GM23338 (cell line): ENCODE measurements at regions not wholly inside any gene's neighbourhood (a gene's known extent, or its start where the extent isn't known, plus 50 kb on each side); places are given as distances from the start of the nearest gene placed in this dataset.

Experiments
- ATAC-seq: fragments of 200-7000 bp; cut with Tn5 transposase; 3 replicates; pipeline ENCODE4 v1.9.1; 2020
- DNase-seq: peaks from one replicate; pipeline ENCODE4 v3.0.0-alpha.2; 2015; ENCODE audit warnings: low spot score
- H2AFZ ChIP-seq: fragments of 200-600 bp; sonication (generic); 2 replicates; pipeline ENCODE4 v1.8.0; 2016; ENCODE audit warnings: antibody characterized with exemption, mild to moderate bottlenecking, moderate library complexity
- H3F3A ChIP-seq: fragments of 200-600 bp; sonication (generic); replicated peaks from 2 replicates; pipeline ENCODE4 v1.8.0; 2017; ENCODE audit warnings: antibody characterized with exemption, mixed run types, low read depth
- H3K27ac ChIP-seq: fragments of 200-600 bp; sonication (generic); 2 replicates; pipeline ENCODE4 v1.6.1; 2016; ENCODE audit warnings: low read depth
- H3K27me3 ChIP-seq: fragments of 200-600 bp; sonication (generic); 2 replicates; pipeline ENCODE4 v1.8.0; 2016; ENCODE audit warnings: mild to moderate bottlenecking, mixed run types, moderate library complexity; ENCODE audit not compliant: insufficient read depth
- H3K36me3 ChIP-seq: fragments of 200-600 bp; sonication (generic); 2 replicates; pipeline ENCODE4 v1.8.0; 2016; ENCODE audit warnings: mild to moderate bottlenecking; ENCODE audit not compliant: insufficient read depth
- H3K4me1 ChIP-seq: fragments of 200-600 bp; sonication (generic); 2 replicates; pipeline ENCODE4 v1.8.0; 2016; ENCODE audit warnings: mild to moderate bottlenecking, moderate library complexity; ENCODE audit not compliant: insufficient read depth
- H3K4me2 ChIP-seq: fragments of 200-600 bp; sonication (generic); 2 replicates; pipeline ENCODE4 v1.7.1; 2017; ENCODE audit warnings: mixed run types
- H3K4me3 ChIP-seq: fragments of 200-600 bp; sonication (generic); 2 replicates; pipeline ENCODE4 v1.6.1; 2016; ENCODE audit warnings: mixed run types
- H3K79me2 ChIP-seq: fragments of 200-600 bp; sonication (generic); replicated peaks from 2 replicates; pipeline ENCODE4 v1.8.0; 2017; ENCODE audit warnings: mild to moderate bottlenecking; ENCODE audit not compliant: insufficient read depth
- H3K9me2 ChIP-seq: fragments of 200-600 bp; sonication (generic); 2 replicates; pipeline ENCODE4 v1.8.0; 2017; ENCODE audit not compliant: insufficient read depth
- H4K20me1 ChIP-seq: fragments of 200-600 bp; sonication (generic); replicated peaks from 2 replicates; pipeline ENCODE4 v1.8.0; 2017; ENCODE audit warnings: mild to moderate bottlenecking; ENCODE audit not compliant: insufficient read depth
- H3K27ac Mint-ChIP-seq: 2 replicates; pipeline ENCODE4 v1.8.0; 2020; ENCODE audit warnings: inconsistent platforms, mild to moderate bottlenecking, moderate library complexity, mixed read lengths
- H3K27me3 Mint-ChIP-seq: 3 replicates; pipeline ENCODE4 v1.8.0; 2022; ENCODE audit warnings: low read depth, mild to moderate bottlenecking, moderate library complexity, mixed read lengths, inconsistent platforms; ENCODE audit not compliant: insufficient read depth, poor library complexity
- H3K36me3 Mint-ChIP-seq: 3 replicates; pipeline ENCODE4 v1.8.0; 2021; ENCODE audit warnings: low read depth, mild to moderate bottlenecking, inconsistent platforms, moderate library complexity, mixed read lengths
- H3K4me1 Mint-ChIP-seq: 3 replicates; pipeline ENCODE4 v1.8.0; 2020; ENCODE audit warnings: mild to moderate bottlenecking, inconsistent platforms, mixed read lengths
- H3K4me3 Mint-ChIP-seq: 3 replicates; pipeline ENCODE4 v1.8.0; 2021; ENCODE audit warnings: moderate library complexity, mild to moderate bottlenecking, inconsistent platforms, mixed read lengths
- H3K9me3 Mint-ChIP-seq: 3 replicates; pipeline ENCODE4 v1.8.0; 2020; ENCODE audit warnings: moderate library complexity, mild to moderate bottlenecking, inconsistent platforms, mixed read lengths
- CTCF ChIP-seq, 2 experiments: fragments of 200-600 bp in 1 of 2; sonication (generic) in 1 of 2; conservative IDR thresholded peaks; 2 replicates each; pipeline versions ENCODE4 v1.5.1 to v1.6.1; 2016 to 2017; ENCODE audit warnings: antibody characterized with exemption in 2 of 2, low read depth in 2 of 2, mild to moderate bottlenecking in 2 of 2, moderate library complexity in 1 of 2
- EZH2 ChIP-seq: fragments of 200-600 bp; sonication (generic); IDR thresholded peaks from one replicate; pipeline ENCODE4 v1.8.0; 2017; ENCODE audit warnings: antibody characterized with exemption, mild to moderate bottlenecking, low read depth; ENCODE audit not compliant: unreplicated experiment
- STAT1 ChIP-seq: IDR thresholded peaks from one replicate; pipeline ENCODE4 v1.6.1; 2016; ENCODE audit warnings: antibody characterized with exemption; ENCODE audit not compliant: unreplicated experiment
- ZNF331 ChIP-seq: fragments of 250-450 bp; sonication (Bioruptor Pico); IDR thresholded peaks from 2 replicates; pipeline ENCODE4 v1.5.0; 2020; ENCODE audit warnings: low read depth, mild to moderate bottlenecking, moderate library complexity
- ZNF462 ChIP-seq: fragments of 250-450 bp; sonication (Bioruptor Pico); IDR thresholded peaks from 2 replicates; pipeline ENCODE4 v1.5.0; 2020; ENCODE audit warnings: mild to moderate bottlenecking, moderate library complexity
- TF ChIP-seq, protein P1 (sequence below): IDR thresholded peaks from 2 replicates; pipeline ENCODE4 v1.6.1; 2016; ENCODE audit warnings: antibody characterized with exemption
- TF ChIP-seq, protein P2 (sequence below): IDR thresholded peaks from one replicate; pipeline ENCODE4 v1.6.1; 2018; ENCODE audit warnings: antibody characterized with exemption; ENCODE audit not compliant: unreplicated experiment

DNA sequence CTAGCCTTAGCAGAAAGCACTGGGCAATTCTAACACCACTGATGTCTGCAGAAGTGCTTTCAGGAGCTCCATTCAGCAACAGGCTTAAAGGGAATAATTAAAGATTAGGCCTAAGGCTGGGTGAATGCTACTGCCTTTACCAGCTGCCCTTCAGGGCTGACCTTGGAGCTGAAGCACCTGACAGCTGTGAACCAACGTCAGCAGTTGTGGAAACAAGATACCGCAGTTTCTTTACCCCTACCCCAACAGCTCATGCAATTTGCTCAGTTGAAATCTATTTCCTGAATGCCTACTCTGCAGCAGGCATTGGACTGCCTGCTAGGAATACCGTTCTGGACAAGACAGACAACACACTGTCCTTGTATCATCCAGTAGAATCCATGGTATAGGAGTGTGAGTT lies 51.5 kb upstream of the ADTRP start (continued):
- TF ChIP-seq ZNF462 (CRISPR knock-in tag) (no peak), EZH2 (no peak), ZNF331 (no peak)
- TF ChIP-seq, protein P1, sequence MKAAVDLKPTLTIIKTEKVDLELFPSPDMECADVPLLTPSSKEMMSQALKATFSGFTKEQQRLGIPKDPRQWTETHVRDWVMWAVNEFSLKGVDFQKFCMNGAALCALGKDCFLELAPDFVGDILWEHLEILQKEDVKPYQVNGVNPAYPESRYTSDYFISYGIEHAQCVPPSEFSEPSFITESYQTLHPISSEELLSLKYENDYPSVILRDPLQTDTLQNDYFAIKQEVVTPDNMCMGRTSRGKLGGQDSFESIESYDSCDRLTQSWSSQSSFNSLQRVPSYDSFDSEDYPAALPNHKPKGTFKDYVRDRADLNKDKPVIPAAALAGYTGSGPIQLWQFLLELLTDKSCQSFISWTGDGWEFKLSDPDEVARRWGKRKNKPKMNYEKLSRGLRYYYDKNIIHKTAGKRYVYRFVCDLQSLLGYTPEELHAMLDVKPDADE = no peak

DNA sequence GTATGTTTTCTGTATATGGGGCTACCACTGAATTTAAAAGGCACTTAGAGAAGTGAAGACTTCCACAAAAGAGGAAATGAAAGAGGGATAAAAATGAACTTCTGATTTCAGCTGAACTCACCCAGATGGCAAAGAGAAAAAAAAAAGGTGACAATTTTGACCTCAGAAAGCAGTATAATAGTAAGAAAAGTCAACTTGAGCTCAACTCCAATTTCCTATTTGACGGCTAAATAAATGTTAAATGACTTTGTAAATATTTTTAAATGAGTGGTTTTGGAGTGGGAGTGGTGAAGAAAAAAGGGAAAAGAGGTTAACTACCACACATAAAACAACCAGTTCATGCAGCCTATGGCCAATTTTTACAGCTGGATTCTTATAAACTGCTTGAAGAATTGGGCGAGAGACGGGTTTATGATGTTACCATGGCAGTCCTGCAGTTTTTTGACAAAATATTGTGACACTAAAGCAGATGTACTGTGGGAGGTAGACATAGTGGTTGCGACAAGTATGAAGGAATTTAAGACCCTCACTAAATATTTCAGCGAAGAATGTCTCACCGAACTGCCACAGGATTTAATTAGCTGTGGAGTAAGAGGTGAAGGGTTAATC lies 49.8 kb upstream of the ADTRP start:
- Mint-ChIP-seq H3K36me3 (no peaks in the 10 kb centered on the region), H3K9me3 (no peaks in the 10 kb centered on the region; the same call in 2 of the 3 replicates), H3K27me3 (peaks cover 3% of the 10 kb centered on the region), H3K4me3 (no peak overlapping the region), H3K4me1 (peaks cover 5% of the 10 kb centered on the region; the same call in 2 of the 3 replicates), H3K27ac (no peak overlapping the region)
- Histone ChIP-seq H3K27me3 (no peaks in the 10 kb centered on the region), H3K4me1 (no peaks in the 10 kb centered on the region), H3K4me3 (no peak overlapping the region), H2AFZ (no peak overlapping the region), H3K27ac (no peak overlapping the region), H3K9me2 (no peaks in the 10 kb centered on the region), H4K20me1 (no peaks in the 10 kb centered on the region), H3K4me2 (no peak overlapping the region), H3K36me3 (no peaks in the 10 kb centered on the region), H3K79me2 (no peaks in the 10 kb centered on the region), H3F3A (no peaks in the 10 kb centered on the region)
- no peak for ATAC-seq
- no peak for TF ChIP-seq STAT1
- no peak for TF ChIP-seq CTCF (conservative IDR thresholded peaks at IDR 0.05; ENCODE audit: low read depth in 2 of 2)
- TF ChIP-seq, protein P2, sequence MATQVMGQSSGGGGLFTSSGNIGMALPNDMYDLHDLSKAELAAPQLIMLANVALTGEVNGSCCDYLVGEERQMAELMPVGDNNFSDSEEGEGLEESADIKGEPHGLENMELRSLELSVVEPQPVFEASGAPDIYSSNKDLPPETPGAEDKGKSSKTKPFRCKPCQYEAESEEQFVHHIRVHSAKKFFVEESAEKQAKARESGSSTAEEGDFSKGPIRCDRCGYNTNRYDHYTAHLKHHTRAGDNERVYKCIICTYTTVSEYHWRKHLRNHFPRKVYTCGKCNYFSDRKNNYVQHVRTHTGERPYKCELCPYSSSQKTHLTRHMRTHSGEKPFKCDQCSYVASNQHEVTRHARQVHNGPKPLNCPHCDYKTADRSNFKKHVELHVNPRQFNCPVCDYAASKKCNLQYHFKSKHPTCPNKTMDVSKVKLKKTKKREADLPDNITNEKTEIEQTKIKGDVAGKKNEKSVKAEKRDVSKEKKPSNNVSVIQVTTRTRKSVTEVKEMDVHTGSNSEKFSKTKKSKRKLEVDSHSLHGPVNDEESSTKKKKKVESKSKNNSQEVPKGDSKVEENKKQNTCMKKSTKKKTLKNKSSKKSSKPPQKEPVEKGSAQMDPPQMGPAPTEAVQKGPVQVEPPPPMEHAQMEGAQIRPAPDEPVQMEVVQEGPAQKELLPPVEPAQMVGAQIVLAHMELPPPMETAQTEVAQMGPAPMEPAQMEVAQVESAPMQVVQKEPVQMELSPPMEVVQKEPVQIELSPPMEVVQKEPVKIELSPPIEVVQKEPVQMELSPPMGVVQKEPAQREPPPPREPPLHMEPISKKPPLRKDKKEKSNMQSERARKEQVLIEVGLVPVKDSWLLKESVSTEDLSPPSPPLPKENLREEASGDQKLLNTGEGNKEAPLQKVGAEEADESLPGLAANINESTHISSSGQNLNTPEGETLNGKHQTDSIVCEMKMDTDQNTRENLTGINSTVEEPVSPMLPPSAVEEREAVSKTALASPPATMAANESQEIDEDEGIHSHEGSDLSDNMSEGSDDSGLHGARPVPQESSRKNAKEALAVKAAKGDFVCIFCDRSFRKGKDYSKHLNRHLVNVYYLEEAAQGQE = no peak
- no peak for DNase-seq
